ENCODE measurements at regions not wholly inside any gene's neighbourhood (a gene's known extent, or its start where the extent isn't known, plus 50 kb on each side); places are given as distances from the start of the nearest gene placed in this dataset.

DNA sequence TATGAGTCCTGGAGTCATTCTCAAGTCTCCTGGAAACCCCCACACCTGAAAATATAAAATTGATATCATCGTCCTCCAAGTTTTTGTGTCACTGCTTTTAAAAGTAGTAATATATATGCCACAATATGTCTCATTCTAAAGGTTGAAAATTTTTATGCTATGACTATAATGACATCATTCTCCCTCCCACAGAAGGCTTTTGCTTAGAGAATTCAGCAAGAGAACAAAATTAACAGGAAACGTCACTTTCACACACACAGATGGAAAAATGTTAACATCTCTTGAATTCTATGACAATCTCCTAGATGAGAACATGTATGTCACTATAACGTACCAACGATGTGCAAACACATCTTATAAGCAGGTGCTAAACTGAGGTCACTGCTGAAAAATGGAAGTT lies 498.3 kb downstream of the FOXG1 start:
- TF ChIP-seq, protein P1, sequence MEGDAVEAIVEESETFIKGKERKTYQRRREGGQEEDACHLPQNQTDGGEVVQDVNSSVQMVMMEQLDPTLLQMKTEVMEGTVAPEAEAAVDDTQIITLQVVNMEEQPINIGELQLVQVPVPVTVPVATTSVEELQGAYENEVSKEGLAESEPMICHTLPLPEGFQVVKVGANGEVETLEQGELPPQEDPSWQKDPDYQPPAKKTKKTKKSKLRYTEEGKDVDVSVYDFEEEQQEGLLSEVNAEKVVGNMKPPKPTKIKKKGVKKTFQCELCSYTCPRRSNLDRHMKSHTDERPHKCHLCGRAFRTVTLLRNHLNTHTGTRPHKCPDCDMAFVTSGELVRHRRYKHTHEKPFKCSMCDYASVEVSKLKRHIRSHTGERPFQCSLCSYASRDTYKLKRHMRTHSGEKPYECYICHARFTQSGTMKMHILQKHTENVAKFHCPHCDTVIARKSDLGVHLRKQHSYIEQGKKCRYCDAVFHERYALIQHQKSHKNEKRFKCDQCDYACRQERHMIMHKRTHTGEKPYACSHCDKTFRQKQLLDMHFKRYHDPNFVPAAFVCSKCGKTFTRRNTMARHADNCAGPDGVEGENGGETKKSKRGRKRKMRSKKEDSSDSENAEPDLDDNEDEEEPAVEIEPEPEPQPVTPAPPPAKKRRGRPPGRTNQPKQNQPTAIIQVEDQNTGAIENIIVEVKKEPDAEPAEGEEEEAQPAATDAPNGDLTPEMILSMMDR (IDR thresholded peaks at IDR 0.05): no peak
- no peak for TF ChIP-seq POLR2A (IDR thresholded peaks at IDR 0.05)
- no peak for TF ChIP-seq POLR2AphosphoS5 (IDR thresholded peaks at IDR 0.05; ENCODE audit: insufficient read depth in 1 of 2, low read depth in 1 of 2)
